Right lobe of liver (tissue), 6 donors: ENCODE measurements at regions not wholly inside any gene's neighbourhood (a gene's known extent, or its start where the extent isn't known, plus 50 kb on each side); places are given as distances from the start of the nearest gene placed in this dataset.

Source experiments
- ATAC-seq, 4 donors: fragments of 200-7000 bp; cut with Tn5 transposase; one replicate each; pipeline ENCODE4 v1.9.1; 2020; ENCODE audit warnings: mild to moderate bottlenecking in 4 of 4, moderate library complexity in 4 of 4
- DNase-seq, 3 donors: peaks; one replicate each; pipeline ENCODE4 v3.0.0-alpha.2; 2020
- H3K27ac ChIP-seq, 3 donors: fragments of 200-600 bp; one replicate each; pipeline ENCODE4 v1.8.0; 2022
- H3K27me3 ChIP-seq, 2 donors: fragments of 200-600 bp; one replicate each; pipeline ENCODE4 v1.8.0; 2022
- H3K36me3 ChIP-seq, 4 donors: fragments of 200-600 bp; sonication (generic) in 1 of 4; one replicate each; pipeline versions ENCODE4 v1.5.1 to v1.8.0; 2017 to 2022; ENCODE audit warnings: control low read depth in 1 of 4
- H3K4me1 ChIP-seq, 4 donors: fragments of 200-600 bp; sonication (generic) in 1 of 4; one replicate each; pipeline versions ENCODE4 v1.5.1 to v1.8.0; 2017 to 2022; ENCODE audit warnings: control low read depth in 1 of 4
- H3K4me3 ChIP-seq, 3 donors: fragments of 200-600 bp; one replicate each; pipeline ENCODE4 v1.8.0; 2022
- H3K9me3 ChIP-seq, 4 donors: fragments of 200-600 bp; sonication (generic) in 1 of 4; one replicate each; pipeline versions ENCODE4 v1.5.1 to v1.8.0; 2017 to 2022; ENCODE audit warnings: control low read depth in 1 of 4
- CTCF ChIP-seq, 4 donors: fragments of 200-600 bp in 3 of 4; fragments of 450-650 bp in 1 of 4; IDR thresholded peaks; one replicate each; pipeline versions ENCODE4 v1.5.1 to v1.8.0; 2016 to 2022; ENCODE audit warnings: antibody characterized with exemption in 4 of 4, mild to moderate bottlenecking in 2 of 4
- POLR2A ChIP-seq: fragments of 450-650 bp; IDR thresholded peaks from one replicate; pipeline ENCODE4 v1.6.1; 2017; ENCODE audit warnings: antibody characterized with exemption, mild to moderate bottlenecking
- WGBS: methylation state at CpG from one replicate; pipeline ENCODE4 v1.1.6; 2018; ENCODE audit warnings: low coverage, low lambda C conversion rate; ENCODE audit not compliant: insufficient coverage; ENCODE audit errors: missing lambda C conversion rate; 5-methylcytosine and 5-hydroxymethylcytosine counted together
- intact Hi-C, 2 donors: fragments of 100-400 bp; cut with DNase I; formaldehyde crosslinking; loops; one replicate each; pipeline versions ENCODE4 v1.11.2 to v1.14.1; 2022
- small RNA-seq, 2 experiments: library from RNA; depleted of rRNA; stranded (forward); fragments of <200 nt; gene quantifications; one replicate each; pipeline ENCODE3, GENCODE V24; 2016
- donor health status: DM: no; HTN: yes; CAD: no.
- donor health status: DM: no; HTN: no; CAD: no.
- donor health status: DM: no; HTN: no; CAD: no.
- donor health status: DM: no; HTN: yes; CAD: no.
- donor health status: DM: no; HTN: yes; CAD: no.

GRCh38 chr4:57163530-57164459, 53.6 kb upstream of the IGFBP7 start:
- peak overlapping the region in 1 of 3 donors; percentile 12 for H3K27ac ChIP-seq
- intact Hi-C loops, result no loop called here

GRCh38 chr4:57162499-57163019, 52.4 kb upstream of the IGFBP7 start:
- H3K27me3 ChIP-seq, result no peaks in the 10 kb centered on the region
- no peaks in the 10 kb centered on the region for H3K9me3 ChIP-seq
- no peak overlapping the region for H3K27ac ChIP-seq
- no peak for DNase-seq
- no peak overlapping the region for H3K4me3 ChIP-seq
- H3K4me1 ChIP-seq, result peaks cover 0 to 4% (median 0%) of the 10 kb centered on the region in 4 donors
- intact Hi-C loops, result no loop called here
- no peaks in the 10 kb centered on the region for H3K36me3 ChIP-seq
- TF ChIP-seq POLR2A, result no peak
- ATAC-seq, result no peak

More at GRCh38 chr4:57163530-57164459, 53.6 kb upstream of the IGFBP7 start:
- peaks cover 0 to 4% (median 0%) of the 10 kb centered on the region in 4 donors for H3K4me1 ChIP-seq
- no peaks in the 10 kb centered on the region for H3K9me3 ChIP-seq
- peak overlapping the region; percentile 43 to 62 (median 61) for H3K4me3 ChIP-seq
- ATAC-seq (peak; percentile 98 to 99 (median 98)), DNase-seq (peak; percentile 78 to 84 (median 83))
- WGBS, result 5% methylated on average over 25 of the region's 61 CpGs
- TF ChIP-seq POLR2A (no peak), CTCF (IDR thresholded peaks at IDR 0.05) (peak; percentile 64 to 82 (median 73))
- no peaks in the 10 kb centered on the region for H3K27me3 ChIP-seq
- H3K36me3 ChIP-seq, result no peaks in the 10 kb centered on the region

Small RNA genes in the stretch of these regions (small RNA-seq; reads per million reads assigned to genes)
- 0 reads per million in 2 experiments for gene SRIP1
